ENCODE measurements at regions not wholly inside any gene's neighbourhood (a gene's known extent, or its start where the extent isn't known, plus 50 kb on each side); places are given as distances from the start of the nearest gene placed in this dataset.

GRCh38 chr11:70711095-70711910, 313.0 kb downstream of the CTTN start:
- TF ChIP-seq CTCF (conservative IDR thresholded peaks at IDR 0.05; ENCODE audit: low read depth in 2 of 2) (no peak), EZH2phosphoT487 (IDR thresholded peaks at IDR 0.05; ENCODE audit: unreplicated experiment) (no peak), POLR2AphosphoS5 (IDR thresholded peaks at IDR 0.05; ENCODE audit: low read depth) (no peak), REST (IDR thresholded peaks at IDR 0.05; ENCODE audit: unreplicated experiment) (no peak), JUNB (IDR thresholded peaks at IDR 0.05; ENCODE audit: unreplicated experiment) (no peak), EZH2 (IDR thresholded peaks at IDR 0.05; ENCODE audit: low read depth, unreplicated experiment) (no peak), STAT1 (IDR thresholded peaks at IDR 0.05; ENCODE audit: unreplicated experiment) (no peak), NANOG (IDR thresholded peaks at IDR 0.05; ENCODE audit: borderline replicate concordance) (no peak), CREB1 (CRISPR knock-in tag; IDR thresholded peaks at IDR 0.05; ENCODE audit: low read depth) (no peak)

All from GM23338 (cell line).